PC-9 (cell line): ENCODE measurements at regions not wholly inside any gene's neighbourhood (a gene's known extent, or its start where the extent isn't known, plus 50 kb on each side); places are given as distances from the start of the nearest gene placed in this dataset.

ENCODE experiments used
- BruUV-seq: library from RNA; stranded (reverse); fragments of 400-500 nt; replicated peaks from 2 replicates; lab custom pipeline; 2021; lab: Mats Ljungman, UMichigan
- CTCF ChIA-PET: fragments of 300-600 bp; sonication (Branson Sonifier 250); formaldehyde crosslinking; loops from one replicate; lab custom pipeline; 2022; ENCODE audit warnings: antibody characterized with exemption; lab: Charles Lee
- POLR2A ChIA-PET: fragments of 300-600 bp; sonication (Branson Sonifier 250); formaldehyde crosslinking; loops from one replicate; lab custom pipeline; 2022; ENCODE audit warnings: antibody characterized with exemption; ENCODE audit not compliant: unreplicated experiment; lab: Charles Lee
- DNase-seq, 2 experiments: peaks; one replicate each; pipeline versions ENCODE4 v3.0.0 to v3.0.0-alpha.2; 2015 to 2022; ENCODE audit warnings: mixed read lengths in 1 of 2
- H2AFZ ChIP-seq: fragments of 200-600 bp; sonication (generic); 2 replicates; pipeline ENCODE4 v1.8.1; 2017; ENCODE audit warnings: antibody characterized with exemption
- H3F3A ChIP-seq: fragments of 200-600 bp; sonication (generic); 2 replicates; pipeline ENCODE4 v1.8.1; 2017; ENCODE audit warnings: antibody characterized with exemption, mild to moderate bottlenecking, low read depth; ENCODE audit not compliant: insufficient read depth
- H3K27ac ChIP-seq: fragments of 200-600 bp; sonication (generic); 2 replicates; pipeline ENCODE4 v1.6.1; 2016; ENCODE audit warnings: mixed run types
- H3K27me3 ChIP-seq: fragments of 200-600 bp; sonication (generic); 2 replicates; pipeline ENCODE4 v1.6.1; 2016; ENCODE audit warnings: low read depth, mixed run types; ENCODE audit not compliant: insufficient read depth
- H3K36me3 ChIP-seq: fragments of 200-600 bp; sonication (generic); 2 replicates; pipeline ENCODE4 v1.6.1; 2016; ENCODE audit warnings: low read depth, mixed run types
- H3K4me1 ChIP-seq: fragments of 200-600 bp; sonication (generic); replicated peaks from 2 replicates; pipeline ENCODE4 v1.6.1; 2016; ENCODE audit warnings: mixed run types; ENCODE audit not compliant: insufficient read depth
- H3K4me2 ChIP-seq: fragments of 200-600 bp; sonication (generic); 2 replicates; pipeline ENCODE4 v1.6.1; 2017; ENCODE audit warnings: mixed run types
- H3K4me3 ChIP-seq: fragments of 200-600 bp; sonication (generic); 2 replicates; pipeline ENCODE4 v1.6.1; 2016; ENCODE audit warnings: mixed run types
- H3K79me2 ChIP-seq: fragments of 200-600 bp; sonication (generic); 2 replicates; pipeline ENCODE4 v1.6.1; 2017; ENCODE audit warnings: low read depth, mixed run types
- H3K9me2 ChIP-seq: fragments of 200-600 bp; sonication (generic); 2 replicates; pipeline ENCODE4 v1.8.1; 2017; ENCODE audit warnings: mild to moderate bottlenecking; ENCODE audit not compliant: insufficient read depth
- H3K9me3 ChIP-seq: fragments of 200-600 bp; sonication (generic); 2 replicates; pipeline ENCODE4 v1.8.1; 2016; ENCODE audit warnings: low read depth; ENCODE audit not compliant: insufficient read depth
- H4K20me1 ChIP-seq: fragments of 200-600 bp; sonication (generic); 2 replicates; pipeline ENCODE4 v1.8.1; 2017; ENCODE audit not compliant: insufficient read depth
- CTCF ChIP-seq: fragments of 200-600 bp; sonication (generic); conservative IDR thresholded peaks from 2 replicates; pipeline ENCODE4 v1.6.1; 2017; ENCODE audit warnings: mixed run types, antibody characterized with exemption, mild to moderate bottlenecking, moderate library complexity
- EZH2 ChIP-seq: fragments of 200-600 bp; sonication (generic); IDR thresholded peaks from 2 replicates; pipeline ENCODE4 v1.8.0; 2017; ENCODE audit warnings: antibody characterized with exemption, low read depth
- intact Hi-C: fragments of 100-400 bp; cut with micrococcal nuclease; formaldehyde crosslinking; loops from one replicate; pipeline ENCODE4 v1.10.0; 2022; ENCODE audit not compliant: unreplicated experiment

DNA sequence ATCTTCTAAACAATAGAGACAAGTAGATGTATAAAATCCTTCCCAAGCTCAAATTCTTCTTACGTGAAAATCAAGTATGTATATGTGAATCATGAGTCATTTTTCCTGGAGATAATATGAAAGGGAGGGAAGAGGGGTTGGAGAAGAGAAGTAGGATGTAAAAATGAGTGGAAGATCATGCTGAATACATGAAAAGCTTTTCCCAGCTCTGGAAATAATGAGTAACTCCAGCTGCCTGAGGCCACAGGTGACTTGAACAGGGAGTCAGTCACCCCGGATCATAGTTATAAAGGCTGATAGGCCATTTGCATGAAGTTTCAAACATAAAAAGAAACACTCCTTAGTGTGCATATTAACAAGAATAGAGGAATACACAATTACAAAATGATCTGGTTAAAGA, 486.7 kb downstream of the EFNA5 start:
- Histone ChIP-seq H3K9me2 (no peaks in the 10 kb centered on the region), H3K4me3 (no peak overlapping the region), H3K36me3 (no peaks in the 10 kb centered on the region), H3F3A (no peaks in the 10 kb centered on the region), H3K27ac (no peak overlapping the region), H3K9me3 (no peaks in the 10 kb centered on the region; the same call in 1 of the 2 replicates), H2AFZ (no peak overlapping the region), H3K79me2 (no peaks in the 10 kb centered on the region), H3K27me3 (no peaks in the 10 kb centered on the region), H3K4me1 (no peaks in the 10 kb centered on the region), H3K4me2 (no peak overlapping the region), H4K20me1 (no peaks in the 10 kb centered on the region)
- intact Hi-C loops, result no loop called here
- BruUV-seq, result no TSS peak
- no peak for DNase-seq
- TF ChIP-seq CTCF (no peak), EZH2 (no peak)
- POLR2A ChIA-PET, result no interaction called here
- CTCF ChIA-PET, result no interaction called here

GRCh38 chr5:107170620-107171019, 500.1 kb downstream of the EFNA5 start:
- intact Hi-C loops, result no loop called here
- no peaks in the 10 kb centered on the region for H3K36me3 ChIP-seq
- H4K20me1 ChIP-seq, result no peaks in the 10 kb centered on the region
- no peaks in the 10 kb centered on the region for H3K27me3 ChIP-seq
- POLR2A ChIA-PET, result no interaction called here
- H2AFZ ChIP-seq, result no peak overlapping the region
- BruUV-seq, result no TSS peak
- no peaks in the 10 kb centered on the region for H3K9me2 ChIP-seq
- no peaks in the 10 kb centered on the region for H3K4me1 ChIP-seq
- no peaks in the 10 kb centered on the region for H3F3A ChIP-seq
- no peak overlapping the region for H3K27ac ChIP-seq
- peaks cover 10% of the 10 kb centered on the region for H3K9me3 ChIP-seq
- no peak for DNase-seq
- H3K79me2 ChIP-seq, result no peaks in the 10 kb centered on the region
- H3K4me3 ChIP-seq, result no peak overlapping the region
- TF ChIP-seq CTCF (no peak), EZH2 (no peak)
- CTCF ChIA-PET, result no interaction called here
- no peak overlapping the region for H3K4me2 ChIP-seq

DNA sequence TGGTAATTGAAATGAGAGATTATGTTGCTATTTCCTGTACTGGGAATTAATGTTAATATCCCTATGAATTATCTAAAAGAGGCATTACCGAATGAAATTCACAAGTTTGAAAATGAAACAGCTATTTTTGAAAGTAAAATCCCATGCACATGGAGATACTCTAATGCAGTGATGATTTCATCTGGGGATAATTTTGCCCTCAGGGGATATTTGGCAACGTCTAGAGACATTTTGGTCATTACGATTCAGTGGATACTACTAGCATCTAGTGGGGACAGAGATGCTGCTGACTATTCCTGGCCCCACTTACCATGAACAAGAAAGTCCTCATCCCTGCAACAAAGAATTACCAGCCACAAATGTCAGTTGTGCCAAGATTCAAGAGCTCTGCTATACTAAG, 500.9 kb downstream of the EFNA5 start:
- H3K9me2 ChIP-seq, result no peaks in the 10 kb centered on the region
- no peaks in the 10 kb centered on the region for H3F3A ChIP-seq
- ChIA-PET POLR2A (no interaction called here), CTCF (no interaction called here)
- no TSS peak for BruUV-seq
- no peaks in the 10 kb centered on the region for H4K20me1 ChIP-seq
- DNase-seq, result no peak
- TF ChIP-seq CTCF (no peak), EZH2 (no peak)
- H3K27ac ChIP-seq, result no peak overlapping the region
- H3K36me3 ChIP-seq, result no peaks in the 10 kb centered on the region
- H3K4me1 ChIP-seq, result no peaks in the 10 kb centered on the region
- H2AFZ ChIP-seq, result no peak overlapping the region
- H3K27me3 ChIP-seq, result no peaks in the 10 kb centered on the region
- H3K4me3 ChIP-seq, result no peak overlapping the region
- peaks cover 10% of the 10 kb centered on the region for H3K9me3 ChIP-seq
- no peaks in the 10 kb centered on the region for H3K79me2 ChIP-seq
- intact Hi-C loops, result no loop called here
- H3K4me2 ChIP-seq, result no peak overlapping the region
